ENCODE measurements at regions not wholly inside any gene's neighbourhood (a gene's known extent, or its start where the extent isn't known, plus 50 kb on each side); places are given as distances from the start of the nearest gene placed in this dataset.

- TF ChIP-seq CTCF (IDR thresholded peaks at IDR 0.05; ENCODE audit: low read length), result no peak
- no peak for TF ChIP-seq EZH2 (optimal IDR thresholded peaks at IDR 0.05; ENCODE audit: low read depth, low read length)
Measured at GRCh38 chr6:165854061-165854862, 191.2 kb upstream of the PDE10A start.

All from MM.1S (cell line).